Pancreas (tissue), 10 donors: ENCODE measurements at regions not wholly inside any gene's neighbourhood (a gene's known extent, or its start where the extent isn't known, plus 50 kb on each side); places are given as distances from the start of the nearest gene placed in this dataset.

Experiments used
- ATAC-seq, 4 donors: fragments of 200-7000 bp; cut with Tn5 transposase; one replicate each; pipeline versions ENCODE4 v1.8.0 to v1.9.1; 2020; ENCODE audit warnings: mild to moderate bottlenecking in 4 of 4, moderate library complexity in 4 of 4
- DNase-seq, 6 donors: peaks; one replicate each; pipeline ENCODE4 v3.0.0-alpha.2; 2020
- FAIRE-seq: peaks from 2 replicates; lab custom pipeline; 2012; peaks lifted over from hg19 to GRCh38; lab: Jason Lieb, UNC
- H3K27ac ChIP-seq, 4 donors: fragments of 200-600 bp; sonication (generic); 1 replicate in 3 of 4; 2 replicates in 1 of 4; pipeline versions ENCODE4 v1.5.0 to v1.8.0; 2020
- H3K27me3 ChIP-seq, 4 donors: fragments of 200-600 bp; one replicate each; pipeline ENCODE4 v1.8.0; 2021
- H3K36me3 ChIP-seq, 3 donors: fragments of 200-600 bp; sonication (generic) in 1 of 3; one replicate each; pipeline versions ENCODE4 v1.5.0 to v1.8.0; 2020 to 2021
- H3K4me1 ChIP-seq, 3 donors: fragments of 200-600 bp; one replicate each; pipeline ENCODE4 v1.8.0; 2021
- H3K4me3 ChIP-seq, 4 donors: fragments of 200-600 bp; sonication (generic) in 2 of 4; one replicate each; pipeline versions ENCODE4 v1.5.0 to v1.8.0; 2020 to 2021
- H3K9me3 ChIP-seq, 4 donors: fragments of 200-600 bp; one replicate each; pipeline ENCODE4 v1.8.0; 2021
- WGBS, 2 donors: extraction: QIAGEN DNeasy Blood & Tissue Kit; methylation state at CpG; one replicate each; pipeline ENCODE4 v1.1.7; 2013; 5-methylcytosine and 5-hydroxymethylcytosine counted together
- intact Hi-C, 3 donors: fragments of 100-400 bp; cut with DNase I; formaldehyde crosslinking; loops; one replicate each; pipeline versions ENCODE4 v1.11.1 to v1.14.2; 2022
- TF ChIP-seq, protein P1 (sequence below), 4 donors: fragments of 200-600 bp; sonication (generic) in 3 of 4; IDR thresholded peaks; one replicate each; pipeline versions ENCODE4 v1.5.0 to v1.8.0; 2021; ENCODE audit warnings: antibody characterized with exemption in 4 of 4
- donor health status: healthy with polysubstance abuse.
- donor health status: DM: no; HTN: no; CAD: no; lungs with moderate emphysema.
- donor health status: DM: no; HTN: no; CAD: no.
- donor health status: control.
- donor health status: control.
- donor health status: Bipolar disorder and iron deficiency.
- donor health status: DM: yes; HTN: yes; CAD: no.
- donor health status: DM: no; HTN: no; CAD: no.
- donor health status: DM: no; HTN: no; CAD: no.
- donor health status: DM: yes; HTN: yes; CAD: no.

DNA sequence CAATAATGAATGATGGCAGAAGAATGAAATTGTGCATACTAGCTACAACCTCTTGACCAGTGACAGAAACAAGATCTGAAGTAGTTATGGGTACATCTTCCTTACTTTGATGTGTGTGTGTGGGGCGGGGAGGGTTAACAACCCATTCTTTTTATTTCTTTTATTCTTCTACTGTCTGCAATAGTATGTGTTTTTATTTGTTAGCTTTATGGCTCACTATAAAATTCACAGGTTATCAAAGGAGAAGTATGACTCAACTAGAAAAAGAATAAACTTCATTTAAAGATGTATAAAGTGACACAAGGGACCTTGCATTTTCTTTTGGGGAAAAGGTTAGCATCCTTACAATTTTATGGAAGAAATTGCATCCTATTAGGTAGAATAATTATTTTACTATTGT is 430.5 kb downstream of the DAD1 start:
- DNase-seq: no peak
- TF ChIP-seq, protein P1, sequence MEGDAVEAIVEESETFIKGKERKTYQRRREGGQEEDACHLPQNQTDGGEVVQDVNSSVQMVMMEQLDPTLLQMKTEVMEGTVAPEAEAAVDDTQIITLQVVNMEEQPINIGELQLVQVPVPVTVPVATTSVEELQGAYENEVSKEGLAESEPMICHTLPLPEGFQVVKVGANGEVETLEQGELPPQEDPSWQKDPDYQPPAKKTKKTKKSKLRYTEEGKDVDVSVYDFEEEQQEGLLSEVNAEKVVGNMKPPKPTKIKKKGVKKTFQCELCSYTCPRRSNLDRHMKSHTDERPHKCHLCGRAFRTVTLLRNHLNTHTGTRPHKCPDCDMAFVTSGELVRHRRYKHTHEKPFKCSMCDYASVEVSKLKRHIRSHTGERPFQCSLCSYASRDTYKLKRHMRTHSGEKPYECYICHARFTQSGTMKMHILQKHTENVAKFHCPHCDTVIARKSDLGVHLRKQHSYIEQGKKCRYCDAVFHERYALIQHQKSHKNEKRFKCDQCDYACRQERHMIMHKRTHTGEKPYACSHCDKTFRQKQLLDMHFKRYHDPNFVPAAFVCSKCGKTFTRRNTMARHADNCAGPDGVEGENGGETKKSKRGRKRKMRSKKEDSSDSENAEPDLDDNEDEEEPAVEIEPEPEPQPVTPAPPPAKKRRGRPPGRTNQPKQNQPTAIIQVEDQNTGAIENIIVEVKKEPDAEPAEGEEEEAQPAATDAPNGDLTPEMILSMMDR (IDR thresholded peaks at IDR 0.05): no peak
- intact Hi-C loops: no loop called here
- Histone ChIP-seq H3K27ac (no peak overlapping the region), H3K9me3 (no peaks in the 10 kb centered on the region), H3K4me1 (no peaks in the 10 kb centered on the region), H3K27me3 (no peaks in the 10 kb centered on the region), H3K36me3 (no peaks in the 10 kb centered on the region), H3K4me3 (no peak overlapping the region)
- WGBS, 2 donors: 67 to 84% methylated on average over 1 of the region's 1 CpG
- FAIRE-seq: no peak
- ATAC-seq: no peak

GRCh38 chr14:22155571-22155970 is 433.5 kb downstream of the DAD1 start:
- DNase-seq: no peak
- FAIRE-seq: no peak
- Histone ChIP-seq H3K36me3 (no peaks in the 10 kb centered on the region), H3K4me1 (no peaks in the 10 kb centered on the region), H3K9me3 (no peaks in the 10 kb centered on the region), H3K4me3 (no peak overlapping the region), H3K27me3 (no peaks in the 10 kb centered on the region), H3K27ac (no peak overlapping the region)
- intact Hi-C loops: no loop called here
- no peak for ATAC-seq
- TF ChIP-seq, protein P1 (IDR thresholded peaks at IDR 0.05): no peak
- 23 to 30% methylated on average over 2 of the region's 2 CpGs for WGBS, 2 donors

DNA sequence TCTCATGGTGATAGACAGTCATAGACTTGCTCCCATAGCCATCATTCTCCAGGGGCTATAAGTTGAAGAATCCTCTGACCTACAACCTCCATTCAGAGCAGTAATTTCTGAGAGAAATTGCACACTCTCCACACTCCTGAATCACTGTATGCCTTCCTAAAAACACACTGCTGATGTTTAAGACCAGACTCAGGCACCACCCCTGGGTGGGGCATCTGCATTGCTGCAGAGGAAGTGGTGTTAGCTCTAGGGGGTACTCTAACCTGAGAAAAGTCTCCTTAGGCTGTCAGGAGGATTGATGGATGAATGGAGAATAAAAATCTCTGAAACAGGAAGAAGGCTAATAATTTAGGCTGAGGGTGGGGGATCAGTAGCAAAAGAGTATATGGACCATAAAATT is 436.1 kb downstream of the DAD1 start:
- no peak for FAIRE-seq
- no peak for ATAC-seq
- Histone ChIP-seq H3K36me3 (no peaks in the 10 kb centered on the region), H3K4me1 (no peaks in the 10 kb centered on the region), H3K27me3 (no peaks in the 10 kb centered on the region), H3K4me3 (no peak overlapping the region), H3K27ac (no peak overlapping the region), H3K9me3 (no peaks in the 10 kb centered on the region)
- TF ChIP-seq, protein P1 (IDR thresholded peaks at IDR 0.05): no peak
- DNase-seq: no peak
- intact Hi-C loops: no loop called here

GRCh38 chr14:22152161-22152870 is 436.7 kb downstream of the DAD1 start:
- Histone ChIP-seq H3K27ac (no peak overlapping the region), H3K36me3 (no peaks in the 10 kb centered on the region), H3K4me3 (no peak overlapping the region), H3K27me3 (no peaks in the 10 kb centered on the region), H3K9me3 (no peaks in the 10 kb centered on the region), H3K4me1 (no peaks in the 10 kb centered on the region)
- ATAC-seq: no peak
- no peak for FAIRE-seq
- intact Hi-C loops: no loop called here
- no peak for DNase-seq
- WGBS, 2 donors: 50 to 72% methylated on average over 3 of the region's 3 CpGs
- TF ChIP-seq, protein P1 (IDR thresholded peaks at IDR 0.05): no peak

DNA sequence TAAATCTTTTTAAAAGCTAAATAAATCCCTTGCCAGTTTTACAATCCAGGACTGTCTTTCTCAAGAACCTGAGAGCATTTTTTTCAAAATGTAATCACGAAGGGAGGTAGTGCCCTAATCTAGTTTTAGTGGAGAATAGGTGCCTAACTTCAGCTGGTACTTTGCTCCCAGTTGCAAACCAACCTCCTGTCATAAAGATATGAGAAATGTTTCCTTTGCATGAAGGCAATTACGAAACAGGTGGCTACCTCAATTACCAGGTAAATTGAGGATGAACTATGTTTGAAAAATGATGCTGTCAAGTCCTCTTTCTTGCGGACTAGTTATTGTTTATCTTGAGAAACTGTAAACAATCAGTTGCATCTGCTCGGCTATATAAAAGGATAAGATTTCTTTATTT is 437.9 kb downstream of the DAD1 start:
- ATAC-seq (no peak), FAIRE-seq (no peak), DNase-seq (no peak)
- no peaks in the 10 kb centered on the region for H3K9me3 ChIP-seq
- intact Hi-C loops: no loop called here
- no peak overlapping the region for H3K27ac ChIP-seq
- 58 to 70% methylated on average over 4 of the region's 4 CpGs for WGBS, 2 donors
- TF ChIP-seq, protein P1 (IDR thresholded peaks at IDR 0.05): no peak
- H3K27me3 ChIP-seq: no peaks in the 10 kb centered on the region
- no peaks in the 10 kb centered on the region for H3K4me1 ChIP-seq
- H3K36me3 ChIP-seq: no peaks in the 10 kb centered on the region
- H3K4me3 ChIP-seq: no peak overlapping the region
